ENCODE measurements at regions not wholly inside any gene's neighbourhood (a gene's known extent, or its start where the extent isn't known, plus 50 kb on each side); places are given as distances from the start of the nearest gene placed in this dataset.

- no peaks in the 10 kb centered on the region for H3K9me3 ChIP-seq
- no peak overlapping the region for H3K4me3 ChIP-seq
- peaks cover 0 to 5% of the 10 kb centered on the region in 2 donors for H3K4me1 ChIP-seq
- H3K36me3 ChIP-seq: no peaks in the 10 kb centered on the region
- intact Hi-C loops (cut with DNase I): no loop called here
- peaks cover 1% of the 10 kb centered on the region for H3K27me3 ChIP-seq
- no peak overlapping the region for H3K27ac ChIP-seq
- DNase-seq (ENCODE audit: low spot score in 2 of 2): peak in 1 of 2 donors; percentile 37
- TF ChIP-seq CTCF (IDR thresholded peaks at IDR 0.05): no peak
Measured at GRCh38 chr1:22204057-22204840, 61.4 kb upstream of the WNT4 start.

- peak in 1 of 2 donors; percentile 58 for DNase-seq (ENCODE audit: low spot score in 2 of 2)
- Histone ChIP-seq H3K9me3 (no peaks in the 10 kb centered on the region), H3K4me1 (peaks cover 0 to 5% of the 10 kb centered on the region in 2 donors), H3K27me3 (peaks cover 4% of the 10 kb centered on the region), H3K27ac (no peak overlapping the region), H3K4me3 (no peak overlapping the region), H3K36me3 (no peaks in the 10 kb centered on the region)
- TF ChIP-seq CTCF (IDR thresholded peaks at IDR 0.05): no peak
- intact Hi-C loops (cut with DNase I): no loop called here
Measured at GRCh38 chr1:22204989-22205913, 62.4 kb upstream of the WNT4 start.

GRCh38 chr1:22206551-22207125 is 63.7 kb upstream of the WNT4 start:
- Histone ChIP-seq H3K27ac (no peak overlapping the region), H3K9me3 (no peaks in the 10 kb centered on the region), H3K4me3 (no peak overlapping the region), H3K27me3 (peaks cover 4% of the 10 kb centered on the region), H3K36me3 (no peaks in the 10 kb centered on the region), H3K4me1 (peaks cover 0 to 5% of the 10 kb centered on the region in 2 donors)
- TF ChIP-seq CTCF (IDR thresholded peaks at IDR 0.05): no peak
- intact Hi-C loops (cut with DNase I): no loop called here
- DNase-seq (ENCODE audit: low spot score in 2 of 2): peak in 1 of 2 donors; percentile 8

GRCh38 chr1:22207511-22208267 is 64.8 kb upstream of the WNT4 start:
- intact Hi-C loops (cut with DNase I): no loop called here
- Histone ChIP-seq H3K27me3 (peaks cover 4% of the 10 kb centered on the region), H3K9me3 (no peaks in the 10 kb centered on the region), H3K27ac (no peak overlapping the region), H3K36me3 (no peaks in the 10 kb centered on the region), H3K4me1 (peaks cover 0 to 5% of the 10 kb centered on the region in 2 donors), H3K4me3 (no peak overlapping the region)
- peak in 1 of 2 donors; percentile 16 for DNase-seq (ENCODE audit: low spot score in 2 of 2)
- TF ChIP-seq CTCF (IDR thresholded peaks at IDR 0.05): no peak
